GM21619 (cell line): ENCODE measurements at regions not wholly inside any gene's neighbourhood (a gene's known extent, or its start where the extent isn't known, plus 50 kb on each side); places are given as distances from the start of the nearest gene placed in this dataset.

Experiments used
- ATAC-seq: cut with Tn5 transposase; IDR thresholded peaks from one replicate; pipeline ENCODE4 v1.9.1; 2021; ENCODE audit not compliant: unreplicated experiment

DNA sequence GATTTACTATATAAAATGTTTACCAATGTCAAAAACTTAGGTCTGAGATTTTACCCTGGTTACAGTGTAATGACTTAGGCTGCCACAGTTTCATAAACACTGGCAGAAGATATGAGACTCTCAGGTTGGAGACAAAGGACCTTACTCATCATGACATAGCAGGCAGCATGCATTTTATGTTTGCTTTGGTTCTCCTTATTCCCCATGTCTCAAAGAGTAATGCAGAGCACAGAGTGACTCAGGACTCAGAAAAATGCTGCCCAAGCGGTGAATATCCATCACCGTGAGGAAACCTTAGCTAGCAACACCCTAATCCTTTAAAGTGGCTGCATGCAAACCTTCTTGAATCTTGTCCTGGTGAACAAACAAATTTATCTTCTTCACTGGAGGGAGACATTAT, 112.1 kb upstream of the EYS start:
- ATAC-seq = no peak

DNA sequence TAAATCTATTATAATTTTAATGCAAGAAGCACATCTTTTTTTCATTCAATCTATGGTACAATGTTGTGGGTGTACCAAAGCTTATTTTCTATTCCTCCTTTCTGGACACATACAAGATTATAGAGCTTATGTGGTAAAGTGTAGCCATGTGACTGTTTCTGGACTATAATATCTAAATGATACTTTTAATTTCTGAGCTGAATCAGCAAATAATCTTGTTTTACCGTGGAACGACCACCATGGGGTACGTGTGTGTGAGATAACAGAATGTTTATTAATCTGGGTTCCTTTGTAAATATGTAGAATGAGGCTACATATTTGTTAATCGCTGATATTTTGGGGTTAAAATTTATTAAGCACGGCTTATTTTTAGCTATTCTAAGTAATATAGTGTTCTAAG, 111.5 kb upstream of the EYS start:
- no peak for ATAC-seq

- no peak for ATAC-seq
Observed at GRCh38 chr6:65816991-65817390, 110.0 kb upstream of the EYS start.

- no peak for ATAC-seq
Observed at GRCh38 chr6:65814071-65814470, 107.0 kb upstream of the EYS start.

- ATAC-seq = no peak
Observed at GRCh38 chr6:65803186-65803585, 96.2 kb upstream of the EYS start.

GRCh38 chr6:65799389-65799788, 92.4 kb upstream of the EYS start:
- ATAC-seq = no peak

- no peak for ATAC-seq
Observed at GRCh38 chr6:65798280-65799014, 91.4 kb upstream of the EYS start.

DNA sequence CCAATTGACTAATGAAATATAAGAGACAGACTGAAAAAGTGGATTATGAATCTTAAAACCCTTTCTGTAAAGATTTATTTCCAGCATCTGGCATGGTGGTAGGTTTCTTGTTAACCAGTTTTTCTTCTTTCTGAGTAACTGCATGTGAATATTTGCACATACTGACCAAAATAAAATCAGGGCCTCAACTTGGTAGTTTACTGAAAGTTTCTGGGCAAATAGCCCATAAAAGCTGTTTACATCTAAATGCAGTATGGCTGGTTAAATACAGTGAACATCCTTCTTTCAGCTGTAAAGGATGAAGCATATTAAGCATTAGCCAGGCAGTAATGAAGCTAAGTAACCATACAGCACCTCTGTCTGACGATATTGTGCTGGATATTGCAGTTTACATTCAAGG, 83.6 kb upstream of the EYS start:
- ATAC-seq = no peak

GRCh38 chr6:65787787-65788186, 80.8 kb upstream of the EYS start:
- no peak for ATAC-seq

- ATAC-seq = no peak
Observed at GRCh38 chr6:65786815-65787214, 79.8 kb upstream of the EYS start.

GRCh38 chr6:65780691-65781090, 73.7 kb upstream of the EYS start:
- ATAC-seq = no peak

DNA sequence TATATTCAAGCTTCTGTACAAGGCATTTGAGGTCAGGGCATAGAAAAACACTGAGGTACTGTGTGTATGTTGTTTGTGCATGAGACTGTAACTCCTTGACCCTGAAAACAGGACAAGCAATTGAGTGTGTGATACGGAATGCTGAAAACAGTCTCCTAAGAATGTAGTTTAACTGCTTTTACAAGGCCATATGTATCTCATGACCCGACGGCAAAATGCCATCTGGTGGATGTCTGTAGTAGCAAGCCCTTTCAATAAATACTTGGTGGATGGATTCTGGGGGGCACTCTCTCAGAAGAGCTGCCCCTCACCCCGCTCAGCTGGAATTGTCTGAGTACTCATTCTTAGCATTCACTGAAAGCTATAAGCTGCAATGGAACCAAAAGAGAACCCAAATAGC, 69.3 kb upstream of the EYS start:
- no peak for ATAC-seq

DNA sequence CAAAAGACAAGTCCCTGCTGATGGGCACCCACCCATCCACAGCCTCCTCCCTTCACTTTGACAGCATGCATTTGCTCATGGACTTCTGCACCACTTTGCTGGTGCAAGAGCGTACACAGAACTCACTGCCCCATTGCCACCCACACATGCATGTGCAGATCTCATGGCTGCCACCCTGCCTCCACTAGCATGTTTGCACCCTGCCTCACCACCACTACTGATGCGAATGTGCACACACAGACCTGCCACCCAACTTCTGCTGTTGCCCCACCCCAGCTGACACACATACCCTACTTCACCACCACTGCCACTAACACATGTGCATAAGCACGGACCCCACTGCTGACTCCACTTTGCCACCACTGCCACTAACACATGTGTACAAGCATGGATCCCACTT, 64.9 kb upstream of the EYS start:
- ATAC-seq = no peak

DNA sequence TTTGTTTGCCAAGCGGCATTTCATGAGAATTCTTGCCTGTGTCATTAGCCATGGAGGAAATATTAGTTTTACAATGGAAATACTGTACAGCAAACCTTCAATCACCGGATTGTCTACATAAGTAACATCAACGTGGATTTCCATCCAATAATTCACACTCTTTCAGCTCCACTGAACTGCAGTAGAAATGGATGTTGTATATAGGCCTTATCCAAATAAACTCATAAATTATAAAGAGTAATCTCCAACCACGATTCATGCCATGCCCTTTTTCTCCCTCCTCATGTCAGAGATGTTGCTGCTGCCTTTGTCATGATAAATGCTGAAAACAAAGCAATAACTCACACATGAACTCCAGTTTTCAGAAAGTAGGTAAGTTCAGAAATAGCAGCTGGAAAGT, 54.9 kb upstream of the EYS start:
- no peak for ATAC-seq

DNA sequence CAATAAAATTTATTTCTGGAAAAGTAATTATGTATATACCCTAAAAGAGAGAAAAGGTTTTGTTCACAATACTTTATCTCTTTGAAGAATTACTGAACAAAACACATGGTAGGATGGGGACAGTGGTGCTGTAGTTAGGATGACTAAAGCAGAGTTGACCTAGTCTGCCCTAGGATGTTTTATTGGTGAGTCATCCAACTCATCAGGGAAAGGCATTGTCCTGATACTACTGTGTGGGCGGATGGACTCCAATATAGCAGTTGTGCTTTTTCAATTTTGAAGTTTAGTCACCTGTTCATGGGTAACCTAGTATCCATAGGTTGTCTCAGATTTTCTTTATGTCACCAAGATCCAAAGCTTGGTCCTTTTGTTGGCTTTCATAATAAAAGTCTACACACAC, 53.3 kb upstream of the EYS start:
- ATAC-seq = no peak
